GM21717 (cell line): ENCODE measurements at regions not wholly inside any gene's neighbourhood (a gene's known extent, or its start where the extent isn't known, plus 50 kb on each side); places are given as distances from the start of the nearest gene placed in this dataset.

Experiments used
- ATAC-seq: cut with Tn5 transposase; IDR thresholded peaks from one replicate; pipeline ENCODE4 v1.9.1; 2021; ENCODE audit warnings: mild to moderate bottlenecking, moderate library complexity; ENCODE audit not compliant: unreplicated experiment

GRCh38 chr10:43963379-43963778, 314.7 kb upstream of the ZNF32 start:
- no peak for ATAC-seq

- no peak for ATAC-seq
Measured at GRCh38 chr10:43962346-43963191, 313.9 kb upstream of the ZNF32 start.

DNA sequence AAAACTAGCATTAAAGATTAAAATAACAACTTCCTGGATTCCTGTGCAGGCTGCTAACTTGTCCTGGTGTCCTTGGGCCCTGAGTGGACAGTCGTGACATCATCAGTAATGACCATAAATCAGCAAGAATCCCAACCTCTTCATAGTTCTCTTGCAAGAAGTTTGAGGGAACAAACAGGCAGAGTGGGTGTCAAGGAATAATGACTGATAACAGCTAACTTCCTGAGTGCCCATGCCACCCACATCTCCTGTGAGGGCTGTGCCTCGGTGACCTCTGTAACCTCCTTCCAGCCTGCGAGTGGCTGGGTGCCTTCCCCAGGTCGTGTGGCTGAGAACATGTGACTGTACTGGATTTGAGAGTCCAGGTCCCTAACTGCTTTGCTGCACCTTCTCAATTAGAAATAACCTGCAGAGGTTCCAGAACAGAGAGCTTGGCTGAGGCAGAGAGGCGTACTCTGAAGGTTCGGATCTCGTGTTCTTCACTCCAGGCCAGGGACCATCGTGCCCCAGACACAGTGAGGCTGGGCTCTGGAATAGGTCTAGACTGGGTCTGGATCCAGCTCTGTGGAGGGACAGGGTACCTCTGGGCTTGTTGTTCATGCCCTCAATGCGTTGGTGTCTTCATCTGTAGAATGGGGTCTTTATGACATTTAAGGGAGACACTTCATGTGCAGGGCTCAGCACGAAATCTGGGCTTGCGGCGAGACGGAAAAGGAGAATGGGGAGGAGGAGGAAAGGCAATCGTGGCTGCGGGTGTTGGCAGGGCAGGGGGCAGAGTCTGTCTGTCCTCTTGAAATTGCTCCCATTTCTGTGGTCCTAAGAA, 313.1 kb upstream of the ZNF32 start:
- ATAC-seq = no peak

DNA sequence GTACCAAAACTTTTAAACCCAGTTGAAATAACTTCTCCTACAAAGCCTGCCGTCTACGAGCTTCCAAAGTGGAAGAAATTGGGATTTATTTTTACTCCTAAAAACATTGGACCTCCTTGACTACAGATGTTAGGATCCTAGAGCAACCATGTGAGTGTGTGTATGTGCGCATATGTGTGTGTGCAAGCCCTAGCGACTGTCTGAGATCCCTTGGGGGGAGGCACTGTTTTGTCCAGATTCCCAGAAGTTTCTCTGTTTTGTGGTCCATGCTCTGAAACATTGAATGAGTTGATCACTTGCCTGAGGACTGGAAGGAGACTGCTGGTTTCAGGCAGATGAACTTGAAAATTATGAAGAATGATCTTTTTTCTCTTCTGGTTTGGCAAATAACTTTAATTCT, 312.3 kb upstream of the ZNF32 start:
- no peak for ATAC-seq

GRCh38 chr10:43960477-43960876, 311.8 kb upstream of the ZNF32 start:
- no peak for ATAC-seq

DNA sequence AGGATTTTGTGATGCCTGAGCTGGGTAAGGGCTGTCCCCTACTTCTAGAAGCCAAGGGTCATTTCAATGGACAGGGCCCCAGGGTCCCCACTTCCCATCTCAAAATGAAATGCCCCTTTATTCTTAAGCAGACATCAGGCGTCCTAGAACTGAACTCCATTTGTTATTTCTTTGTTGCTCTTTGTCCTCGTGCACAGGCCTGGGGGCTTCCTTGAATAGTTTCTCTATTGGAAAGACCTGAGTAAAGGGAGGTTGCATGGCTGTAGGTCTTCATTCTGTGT, 311.4 kb upstream of the ZNF32 start:
- ATAC-seq = no peak

GRCh38 chr10:43959364-43960134, 310.9 kb upstream of the ZNF32 start:
- ATAC-seq = no peak

DNA sequence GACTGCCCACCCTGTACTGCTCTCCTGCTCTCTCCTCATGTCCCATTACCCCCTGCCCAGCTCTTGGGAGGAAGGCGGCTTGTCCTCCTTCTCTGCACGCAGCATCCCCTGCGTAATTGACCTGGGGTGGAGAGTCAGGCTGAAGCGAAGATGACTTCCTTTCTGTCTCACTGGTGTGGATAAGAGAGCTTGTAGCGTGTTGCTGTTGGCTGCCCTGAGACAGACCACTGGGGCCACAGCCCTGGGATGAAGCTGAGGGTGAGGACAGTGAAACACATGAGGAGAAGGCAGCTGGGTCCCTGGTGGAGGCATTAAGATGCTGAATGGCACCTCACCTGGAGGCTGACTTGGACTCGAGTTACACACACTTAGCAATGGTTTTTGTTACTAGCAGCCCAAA, 310.3 kb upstream of the ZNF32 start:
- ATAC-seq = no peak

DNA sequence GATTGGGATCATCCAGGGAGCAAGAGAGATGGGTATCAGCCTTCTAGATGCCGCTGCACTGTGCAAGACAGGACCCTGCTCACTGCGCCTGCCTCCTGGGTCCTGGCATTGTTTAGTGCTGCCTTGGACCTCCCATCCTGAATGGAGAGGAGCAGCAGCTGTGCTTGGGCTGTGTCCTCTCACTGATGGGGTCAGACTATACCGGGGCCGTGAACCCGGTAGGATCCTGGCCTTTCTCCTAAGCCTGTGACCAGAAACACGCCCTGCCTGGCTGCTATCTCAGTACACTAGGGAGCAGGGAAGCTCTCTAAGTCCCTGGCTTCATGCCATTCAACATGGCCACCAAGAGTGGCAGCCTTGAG, 309.4 kb upstream of the ZNF32 start:
- no peak for ATAC-seq

- ATAC-seq = no peak
Measured at GRCh38 chr10:43957267-43958070, 308.8 kb upstream of the ZNF32 start.

- no peak for ATAC-seq
Measured at GRCh38 chr10:43955978-43956377, 307.3 kb upstream of the ZNF32 start.

- ATAC-seq = no peak
Measured at GRCh38 chr10:43955002-43955596, 306.4 kb upstream of the ZNF32 start.

DNA sequence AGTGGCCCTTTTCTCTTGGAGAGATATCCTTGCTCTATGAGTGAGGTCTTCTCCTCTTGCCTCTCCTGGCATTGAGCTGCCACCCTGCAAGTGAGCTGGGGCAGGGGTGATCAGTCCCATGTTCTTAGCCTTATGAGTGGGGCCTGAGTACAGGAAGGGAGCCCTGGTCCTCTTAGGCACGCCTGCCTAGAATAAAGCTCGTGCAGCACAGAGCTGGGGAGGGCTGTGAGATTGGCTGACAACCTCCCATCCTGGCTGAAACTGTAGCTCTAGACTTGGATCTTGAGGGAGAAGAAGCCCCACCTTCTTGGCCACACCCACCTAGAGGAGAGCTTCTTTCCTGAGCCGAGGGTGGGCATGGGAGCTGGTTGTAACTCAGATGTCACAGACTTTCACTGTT, 305.0 kb upstream of the ZNF32 start:
- ATAC-seq = no peak

GRCh38 chr10:43952760-43953159, 304.1 kb upstream of the ZNF32 start:
- ATAC-seq = no peak

- ATAC-seq = no peak
Measured at GRCh38 chr10:43949351-43949750, 300.7 kb upstream of the ZNF32 start.

DNA sequence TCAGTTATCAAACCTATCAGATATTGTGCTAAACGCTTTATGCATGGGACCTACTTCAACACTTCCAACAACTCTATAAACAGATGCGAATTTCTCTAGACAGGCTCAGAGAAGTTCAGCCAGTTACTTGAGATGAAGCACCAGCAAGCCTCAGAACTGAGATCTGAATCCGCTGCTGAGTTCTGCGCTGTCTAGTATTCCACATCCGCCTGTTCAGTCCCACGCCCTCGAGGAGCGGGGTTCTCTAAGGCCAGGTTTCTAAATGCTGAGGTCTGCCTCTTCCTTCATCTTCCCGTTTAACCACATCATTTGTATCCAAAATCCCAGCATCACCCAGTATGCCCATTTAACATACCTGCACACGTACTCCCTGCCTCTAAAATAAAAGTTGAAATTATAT, 297.8 kb upstream of the ZNF32 start:
- no peak for ATAC-seq

DNA sequence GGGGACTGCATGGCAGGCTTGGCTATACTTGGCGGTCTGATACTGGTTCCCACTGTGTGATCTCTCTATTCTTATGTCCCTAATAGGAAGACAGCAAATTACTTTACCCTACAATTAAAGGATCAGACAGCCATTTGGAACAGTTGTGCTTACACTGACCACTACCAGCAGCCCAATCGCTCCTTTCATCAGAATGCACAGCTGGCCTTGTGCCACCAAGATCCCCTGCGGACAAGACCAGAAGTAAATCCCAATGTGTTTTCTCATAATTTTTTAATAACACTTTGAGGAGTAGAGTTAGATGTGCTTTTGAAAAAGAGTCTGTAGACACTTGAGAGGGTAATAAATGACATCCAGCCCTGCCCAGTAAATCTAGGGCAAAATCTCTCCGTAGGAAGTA, 297.2 kb upstream of the ZNF32 start:
- ATAC-seq = no peak

GRCh38 chr10:43945094-43945730, 296.5 kb upstream of the ZNF32 start:
- ATAC-seq = no peak

DNA sequence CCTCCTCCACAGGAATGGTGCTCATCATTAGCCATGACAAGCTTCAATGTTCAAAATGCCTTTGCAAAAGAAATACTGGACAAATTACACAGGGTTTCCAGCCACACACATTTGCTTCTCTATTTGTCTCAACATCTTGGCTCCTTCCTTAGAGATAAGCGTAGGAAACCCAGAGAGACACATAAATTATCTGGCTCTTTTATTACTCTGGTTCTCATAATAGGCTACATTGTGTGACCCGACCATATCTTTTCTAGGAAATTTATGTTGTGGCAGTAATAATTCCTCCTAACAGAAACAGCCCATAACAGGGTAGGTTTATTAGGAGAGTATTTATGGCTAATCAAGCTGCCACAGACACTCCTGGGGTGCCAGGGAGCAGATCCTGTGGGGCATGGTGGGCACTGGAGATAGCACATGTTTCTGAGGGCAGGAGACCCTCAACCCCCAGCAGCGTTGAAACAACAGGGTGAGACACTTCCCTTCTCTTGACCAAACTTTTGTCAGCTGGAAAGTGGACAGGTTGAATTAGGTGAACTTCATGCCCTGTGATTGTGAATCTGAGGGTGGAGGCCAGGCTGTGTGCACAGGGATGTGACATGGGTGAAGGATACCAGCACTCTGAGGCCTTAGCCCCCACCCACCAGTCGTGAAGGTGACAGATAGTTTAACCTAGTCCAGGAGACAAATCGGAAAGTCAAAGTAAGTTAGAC, 295.9 kb upstream of the ZNF32 start:
- ATAC-seq = no peak
